NB4 (cell line): ENCODE measurements at regions not wholly inside any gene's neighbourhood (a gene's known extent, or its start where the extent isn't known, plus 50 kb on each side); places are given as distances from the start of the nearest gene placed in this dataset.
"Not testable (repeated sequence)": the region's sequence is repeated elsewhere in the genome, so short reads cannot be mapped to it uniquely, and the experiment has no call there.

Experiments used
- DNase-seq: peaks from one replicate; pipeline ENCODE4 v3.0.0; 2010; ENCODE audit warnings: low read depth
- H3K4me3 ChIP-seq: one replicate; pipeline ENCODE4 v1.5.1; 2011; ENCODE audit warnings: mild to moderate bottlenecking, low read depth, low read length, moderate library complexity
- MYC ChIP-seq: IDR thresholded peaks from 2 replicates; pipeline ENCODE4 v1.6.1; 2011; ENCODE audit warnings: low read depth, low read length
- POLR2A ChIP-seq: IDR thresholded peaks from 2 replicates; pipeline ENCODE4 v1.6.1; 2011; ENCODE audit warnings: mild to moderate bottlenecking; ENCODE audit not compliant: insufficient read length; ENCODE audit errors: extremely low read depth
- TF ChIP-seq, protein P1 (sequence below): IDR thresholded peaks from 2 replicates; pipeline ENCODE4 v1.6.1; 2011; ENCODE audit warnings: low read depth, low read length
- TF ChIP-seq, protein P2 (sequence below): IDR thresholded peaks from one replicate; pipeline ENCODE4 v1.5.1; 2012; ENCODE audit warnings: low read depth, low read length

- DNase-seq, result no peak
- H3K4me3 ChIP-seq, result no peak overlapping the region
- TF ChIP-seq POLR2A (no peak), MYC (no peak)
- TF ChIP-seq, protein P1, sequence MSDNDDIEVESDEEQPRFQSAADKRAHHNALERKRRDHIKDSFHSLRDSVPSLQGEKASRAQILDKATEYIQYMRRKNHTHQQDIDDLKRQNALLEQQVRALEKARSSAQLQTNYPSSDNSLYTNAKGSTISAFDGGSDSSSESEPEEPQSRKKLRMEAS, result no peak
- TF ChIP-seq, protein P2, sequence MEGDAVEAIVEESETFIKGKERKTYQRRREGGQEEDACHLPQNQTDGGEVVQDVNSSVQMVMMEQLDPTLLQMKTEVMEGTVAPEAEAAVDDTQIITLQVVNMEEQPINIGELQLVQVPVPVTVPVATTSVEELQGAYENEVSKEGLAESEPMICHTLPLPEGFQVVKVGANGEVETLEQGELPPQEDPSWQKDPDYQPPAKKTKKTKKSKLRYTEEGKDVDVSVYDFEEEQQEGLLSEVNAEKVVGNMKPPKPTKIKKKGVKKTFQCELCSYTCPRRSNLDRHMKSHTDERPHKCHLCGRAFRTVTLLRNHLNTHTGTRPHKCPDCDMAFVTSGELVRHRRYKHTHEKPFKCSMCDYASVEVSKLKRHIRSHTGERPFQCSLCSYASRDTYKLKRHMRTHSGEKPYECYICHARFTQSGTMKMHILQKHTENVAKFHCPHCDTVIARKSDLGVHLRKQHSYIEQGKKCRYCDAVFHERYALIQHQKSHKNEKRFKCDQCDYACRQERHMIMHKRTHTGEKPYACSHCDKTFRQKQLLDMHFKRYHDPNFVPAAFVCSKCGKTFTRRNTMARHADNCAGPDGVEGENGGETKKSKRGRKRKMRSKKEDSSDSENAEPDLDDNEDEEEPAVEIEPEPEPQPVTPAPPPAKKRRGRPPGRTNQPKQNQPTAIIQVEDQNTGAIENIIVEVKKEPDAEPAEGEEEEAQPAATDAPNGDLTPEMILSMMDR, result no peak
Observed at GRCh38 chr1:147072482-147073432, 99.5 kb downstream of the PRKAB2 start.

- no peak for DNase-seq
- H3K4me3 ChIP-seq, result no peak overlapping the region
- TF ChIP-seq, protein P1, result no peak
- no peak for TF ChIP-seq MYC
Observed at GRCh38 chr1:147071142-147071541, 101.1 kb downstream of the PRKAB2 start.

- DNase-seq, result no peak
- H3K4me3 ChIP-seq, result no peak overlapping the region
- TF ChIP-seq MYC (no peak), POLR2A (no peak)
- TF ChIP-seq, protein P2, result no peak
- TF ChIP-seq, protein P1, result no peak
Observed at GRCh38 chr1:147062956-147063355, 109.3 kb downstream of the PRKAB2 start.

DNA sequence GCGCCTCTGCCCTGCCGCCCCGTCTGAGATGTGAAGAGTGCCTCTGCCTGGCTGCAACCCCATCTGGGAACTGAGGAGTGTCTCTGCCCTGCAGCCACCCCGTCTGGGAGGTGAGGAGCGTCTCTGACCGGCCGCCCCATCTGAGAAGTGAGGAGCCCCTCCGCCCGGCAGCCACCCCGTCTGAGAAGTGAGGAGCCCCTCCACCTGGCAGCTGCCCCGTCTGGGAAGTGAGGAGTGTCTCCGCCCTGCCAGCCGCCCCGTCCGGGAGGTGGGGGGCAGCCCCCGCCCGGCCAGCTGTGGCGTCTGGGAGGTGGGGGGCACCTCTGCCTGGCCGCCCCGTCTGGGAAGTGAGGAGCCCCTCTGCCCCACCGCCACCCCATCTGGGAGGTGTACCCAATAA lies 110.4 kb downstream of the PRKAB2 start:
- DNase-seq, H3K4me3 ChIP-seq: not testable (repeated sequence)

GRCh38 chr1:147053269-147053668 lies 115.1 kb downstream of the NBPF12 start:
- no peak overlapping the region for H3K4me3 ChIP-seq
- DNase-seq, result no peak
- TF ChIP-seq, protein P2, result no peak
- TF ChIP-seq MYC (no peak), POLR2A (no peak)
- TF ChIP-seq, protein P1, result no peak

- DNase-seq, result no peak
- TF ChIP-seq, protein P2, result no peak
- no peak overlapping the region for H3K4me3 ChIP-seq
Observed at GRCh38 chr1:147052677-147053076, 114.6 kb downstream of the NBPF12 start.

DNA sequence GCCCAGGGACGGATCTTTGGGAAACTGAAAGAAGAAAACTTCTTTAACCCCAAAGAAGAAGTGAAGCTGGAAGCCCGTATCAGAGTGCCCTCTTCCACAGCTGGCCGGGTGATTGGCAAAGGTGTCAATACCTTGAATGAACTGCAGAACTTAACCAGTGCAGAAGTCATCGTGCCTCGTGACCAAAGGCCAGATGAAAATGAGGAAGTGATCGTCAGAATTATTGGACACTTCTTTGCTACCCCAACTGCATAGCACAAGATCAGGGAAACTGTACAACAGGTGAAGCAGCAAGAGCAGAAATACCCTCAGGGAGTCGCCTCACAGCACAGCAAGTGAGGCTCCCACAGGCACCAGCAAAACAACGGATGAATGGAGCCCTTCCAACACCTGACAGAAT lies 114.0 kb downstream of the NBPF12 start:
- TF ChIP-seq, protein P2, result no peak
- no peak for TF ChIP-seq POLR2A
- TF ChIP-seq, protein P1, result no peak
- TF ChIP-seq MYC, result no peak
- DNase-seq, result no peak
- H3K4me3 ChIP-seq, result no peak overlapping the region
